Mesendoderm (in vitro differentiated cells): ENCODE measurements at regions not wholly inside any gene's neighbourhood (a gene's known extent, or its start where the extent isn't known, plus 50 kb on each side); places are given as distances from the start of the nearest gene placed in this dataset.

Experiments
- DNase-seq: peaks from one replicate; pipeline ENCODE4 v3.0.0; 2013
- H2AK5ac ChIP-seq: 2 replicates; pipeline ENCODE4 v1.6.1; 2013; ENCODE audit warnings: low read length, inconsistent platforms
- H2BK120ac ChIP-seq: 2 replicates; pipeline ENCODE4 v1.6.1; 2013; ENCODE audit warnings: low read depth, mild to moderate bottlenecking, low read length, moderate library complexity, mixed read lengths
- H2BK15ac ChIP-seq: replicated peaks from 2 replicates; pipeline ENCODE4 v1.6.1; 2013; ENCODE audit warnings: low read depth, mild to moderate bottlenecking, moderate library complexity
- H2BK5ac ChIP-seq: 2 replicates; pipeline ENCODE4 v1.6.1; 2013; ENCODE audit warnings: low read length, inconsistent platforms
- H3K18ac ChIP-seq: 2 replicates; pipeline ENCODE4 v1.6.1; 2013; ENCODE audit warnings: mild to moderate bottlenecking, low read length, mixed read lengths
- H3K23ac ChIP-seq: one replicate; pipeline ENCODE4 v1.6.1; 2013; ENCODE audit warnings: low read length
- H3K27ac ChIP-seq: 2 replicates; pipeline ENCODE4 v1.5.1; 2013; ENCODE audit warnings: low read depth, mild to moderate bottlenecking, inconsistent platforms, low read length, moderate library complexity
- H3K27me3 ChIP-seq: 2 replicates; pipeline ENCODE4 v1.6.1; 2013; ENCODE audit warnings: low read length, control low read depth, mild to moderate bottlenecking, inconsistent platforms; ENCODE audit not compliant: insufficient read depth, poor library complexity
- H3K36me3 ChIP-seq: 2 replicates; pipeline ENCODE4 v1.6.1; 2013; ENCODE audit warnings: low read length, inconsistent platforms; ENCODE audit not compliant: control insufficient read depth, insufficient read depth
- H3K4ac ChIP-seq: one replicate; pipeline ENCODE4 v1.6.1; 2013; ENCODE audit warnings: low read depth, mild to moderate bottlenecking, low read length, moderate library complexity
- H3K4me1 ChIP-seq: 2 replicates; pipeline ENCODE4 v1.6.1; 2013; ENCODE audit warnings: low read depth, low read length, inconsistent platforms; ENCODE audit not compliant: control insufficient read depth
- H3K4me2 ChIP-seq: 2 replicates; pipeline ENCODE4 v1.6.1; 2013; ENCODE audit warnings: low read length
- H3K4me3 ChIP-seq: 2 replicates; pipeline ENCODE4 v1.5.1; 2013; ENCODE audit warnings: mild to moderate bottlenecking, low read length
- H3K56ac ChIP-seq: one replicate; pipeline ENCODE4 v1.6.1; 2013; ENCODE audit warnings: low read length
- H3K79me1 ChIP-seq: 2 replicates; pipeline ENCODE4 v1.6.1; 2013; ENCODE audit warnings: low read length, inconsistent platforms
- H3K79me2 ChIP-seq: 2 replicates; pipeline ENCODE4 v1.6.1; 2013; ENCODE audit warnings: mild to moderate bottlenecking, low read length; ENCODE audit not compliant: control insufficient read depth, insufficient read depth
- H3K9ac ChIP-seq: 2 replicates; pipeline ENCODE4 v1.6.1; 2013; ENCODE audit warnings: low read length, inconsistent platforms
- H4K5ac ChIP-seq: one replicate; pipeline ENCODE4 v1.6.1; 2013; ENCODE audit warnings: low read length
- H4K8ac ChIP-seq: one replicate; pipeline ENCODE4 v1.6.1; 2013; ENCODE audit warnings: low read depth, mild to moderate bottlenecking, control low read depth, low read length, moderate library complexity
- WGBS: extraction: QIAGEN DNeasy Blood & Tissue Kit; methylation state at CpG from one replicate; pipeline ENCODE4 v1.1.7; 2013; ENCODE audit warnings: low lambda C conversion rate, missing lambda C conversion rate; ENCODE audit not compliant: insufficient coverage; ENCODE audit errors: extremely low coverage; 5-methylcytosine and 5-hydroxymethylcytosine counted together

- Histone ChIP-seq H3K4me2 (no peak overlapping the region), H3K4ac (no peak overlapping the region), H3K18ac (no peak overlapping the region), H2BK120ac (no peak overlapping the region), H2BK15ac (no peak overlapping the region), H3K36me3 (no peaks in the 10 kb centered on the region), H3K23ac (no peak overlapping the region), H4K8ac (no peak overlapping the region), H3K27me3 (no peaks in the 10 kb centered on the region), H2BK5ac (no peak overlapping the region), H3K9ac (no peak overlapping the region), H3K4me3 (no peak overlapping the region), H3K56ac (no peak overlapping the region), H2AK5ac (no peak overlapping the region), H3K79me2 (no peaks in the 10 kb centered on the region), H3K27ac (no peak overlapping the region), H4K5ac (no peak overlapping the region), H3K79me1 (no peaks in the 10 kb centered on the region), H3K4me1 (no peaks in the 10 kb centered on the region)
- DNase-seq, result no peak
- no CpG with 5 or more reads among the region's 4 CpGs for WGBS
Observed at GRCh38 chr10:21011433-21012018, 114.4 kb upstream of the NEBL start.

- Histone ChIP-seq H3K4me2 (no peak overlapping the region), H3K4me3 (no peak overlapping the region), H3K27ac (no peak overlapping the region), H3K79me2 (no peaks in the 10 kb centered on the region), H3K4ac (no peak overlapping the region), H3K9ac (no peak overlapping the region), H2BK120ac (no peak overlapping the region), H3K4me1 (no peaks in the 10 kb centered on the region), H2AK5ac (no peak overlapping the region), H3K23ac (no peak overlapping the region), H4K8ac (no peak overlapping the region), H3K79me1 (no peaks in the 10 kb centered on the region), H2BK5ac (no peak overlapping the region), H2BK15ac (no peak overlapping the region), H3K18ac (no peak overlapping the region), H3K27me3 (no peaks in the 10 kb centered on the region), H4K5ac (no peak overlapping the region), H3K56ac (no peak overlapping the region), H3K36me3 (no peaks in the 10 kb centered on the region)
- no peak for DNase-seq
- no CpG with 5 or more reads among the region's 3 CpGs for WGBS
Observed at GRCh38 chr10:21010615-21011014, 113.5 kb upstream of the NEBL start.

GRCh38 chr10:21003240-21003822 is 106.2 kb upstream of the NEBL start:
- Histone ChIP-seq H3K4ac (no peak overlapping the region), H3K18ac (no peak overlapping the region), H3K27me3 (no peaks in the 10 kb centered on the region), H3K27ac (no peak overlapping the region), H2BK15ac (no peak overlapping the region), H4K5ac (no peak overlapping the region), H3K79me2 (no peaks in the 10 kb centered on the region), H2BK120ac (no peak overlapping the region), H3K23ac (no peak overlapping the region), H3K4me2 (no peak overlapping the region), H3K56ac (no peak overlapping the region), H2AK5ac (no peak overlapping the region), H3K4me1 (no peaks in the 10 kb centered on the region), H3K79me1 (no peaks in the 10 kb centered on the region), H2BK5ac (no peak overlapping the region), H3K36me3 (no peaks in the 10 kb centered on the region), H4K8ac (no peak overlapping the region), H3K4me3 (no peak overlapping the region), H3K9ac (no peak overlapping the region)
- WGBS, result no CpG with 5 or more reads among the region's 6 CpGs
- no peak for DNase-seq

GRCh38 chr10:21002091-21002878 is 105.2 kb upstream of the NEBL start:
- Histone ChIP-seq H2AK5ac (no peak overlapping the region), H3K4me2 (no peak overlapping the region), H3K79me2 (no peaks in the 10 kb centered on the region), H3K4ac (no peak overlapping the region), H3K36me3 (no peaks in the 10 kb centered on the region), H3K23ac (no peak overlapping the region), H3K4me1 (no peaks in the 10 kb centered on the region), H3K56ac (no peak overlapping the region), H4K5ac (no peak overlapping the region), H2BK15ac (no peak overlapping the region), H2BK5ac (no peak overlapping the region), H3K4me3 (no peak overlapping the region), H3K27me3 (no peaks in the 10 kb centered on the region), H3K18ac (no peak overlapping the region), H3K79me1 (no peaks in the 10 kb centered on the region), H3K9ac (no peak overlapping the region), H3K27ac (no peak overlapping the region), H4K8ac (no peak overlapping the region), H2BK120ac (no peak overlapping the region)
- no CpG with 5 or more reads among the region's 11 CpGs for WGBS
- DNase-seq, result no peak

- no peaks in the 10 kb centered on the region for H3K27me3 ChIP-seq
- no peaks in the 10 kb centered on the region for H3K79me1 ChIP-seq
- WGBS, result no CpG with 5 or more reads among the region's 11 CpGs
- H4K8ac ChIP-seq, result no peak overlapping the region
- H3K27ac ChIP-seq, result no peak overlapping the region
- H3K4me2 ChIP-seq, result no peak overlapping the region
- no peaks in the 10 kb centered on the region for H3K79me2 ChIP-seq
- no peak overlapping the region for H3K23ac ChIP-seq
- H2BK15ac ChIP-seq, result no peak overlapping the region
- H2BK5ac ChIP-seq, result no peak overlapping the region
- no peak for DNase-seq
- H3K4ac ChIP-seq, result no peak overlapping the region
- no peak overlapping the region for H3K4me3 ChIP-seq
- no peak overlapping the region for H3K18ac ChIP-seq
- no peak overlapping the region for H2BK120ac ChIP-seq
- H3K56ac ChIP-seq, result no peak overlapping the region
- H2AK5ac ChIP-seq, result no peak overlapping the region
- no peak overlapping the region for H3K9ac ChIP-seq
- H4K5ac ChIP-seq, result no peak overlapping the region
- no peaks in the 10 kb centered on the region for H3K36me3 ChIP-seq
- H3K4me1 ChIP-seq, result no peaks in the 10 kb centered on the region
Observed at GRCh38 chr10:20999699-21000098, 102.6 kb upstream of the NEBL start.
